SHP77 treated with DMSO at 0.1 percent for 48 hours (cell line): ENCODE measurements at regions not wholly inside any gene's neighbourhood (a gene's known extent, or its start where the extent isn't known, plus 50 kb on each side); places are given as distances from the start of the nearest gene placed in this dataset.

ENCODE experiments used
- DNase-seq: peaks from one replicate; lab custom pipeline; 2025; lab: John Stamatoyannopoulos, UW

DNA sequence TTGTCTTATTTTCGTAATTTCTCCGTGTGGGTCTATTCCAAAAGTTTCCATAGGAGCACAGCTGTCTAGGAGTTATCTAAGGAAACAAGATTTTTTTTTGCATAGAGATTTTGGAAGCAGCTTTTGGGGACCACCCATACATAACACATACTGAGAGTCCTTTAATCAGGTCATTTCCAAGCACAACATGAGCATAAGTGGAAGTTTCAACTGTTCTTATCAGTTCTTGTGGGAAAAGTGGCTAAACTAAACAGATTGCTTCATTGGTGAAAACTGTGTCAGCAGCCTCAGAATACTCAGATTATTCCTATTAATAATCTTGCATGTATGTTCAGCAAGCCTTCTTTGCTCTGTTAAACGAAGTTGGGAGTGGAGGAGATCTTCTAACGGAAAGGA lies 153.6 kb upstream of the TYRP1 start:
- DNase-seq: no peak

DNA sequence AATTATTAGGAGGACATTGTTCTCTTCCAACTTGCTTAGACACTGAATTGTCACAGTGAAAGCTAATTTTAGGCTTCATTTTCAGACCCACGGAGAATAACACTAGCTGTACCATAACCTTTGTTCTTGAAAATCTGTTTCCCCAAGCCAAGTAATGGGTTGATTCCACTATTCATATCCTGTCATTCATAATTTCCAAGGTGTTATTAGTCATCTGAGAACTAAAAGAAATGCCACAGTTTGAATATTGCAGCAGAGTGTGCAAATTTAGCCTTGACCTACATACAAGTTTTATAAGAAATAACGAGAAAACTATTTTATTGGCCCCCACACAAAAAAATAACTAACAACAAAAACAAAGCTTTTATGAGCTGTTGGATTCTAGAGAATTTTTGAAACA lies 148.5 kb upstream of the TYRP1 start:
- no peak for DNase-seq

DNA sequence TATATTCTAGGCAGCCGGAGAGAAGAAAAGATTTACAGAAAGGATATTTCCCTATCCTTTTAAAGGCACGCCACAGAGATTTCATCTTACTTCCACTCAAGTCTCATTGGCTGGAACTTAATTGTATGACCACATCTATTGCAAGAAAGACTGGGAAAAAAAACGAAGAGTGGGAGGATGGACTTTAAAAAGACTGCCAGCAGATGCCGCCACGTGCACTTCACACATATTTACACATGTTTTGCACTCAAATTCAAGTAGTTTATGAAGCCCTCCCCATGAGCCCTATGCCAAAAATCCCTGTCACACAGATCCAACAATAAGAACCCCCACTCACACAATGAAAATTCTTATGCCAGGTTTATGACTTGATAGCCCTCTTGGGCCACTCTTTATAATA lies 138.5 kb upstream of the TYRP1 start:
- DNase-seq: no peak

DNA sequence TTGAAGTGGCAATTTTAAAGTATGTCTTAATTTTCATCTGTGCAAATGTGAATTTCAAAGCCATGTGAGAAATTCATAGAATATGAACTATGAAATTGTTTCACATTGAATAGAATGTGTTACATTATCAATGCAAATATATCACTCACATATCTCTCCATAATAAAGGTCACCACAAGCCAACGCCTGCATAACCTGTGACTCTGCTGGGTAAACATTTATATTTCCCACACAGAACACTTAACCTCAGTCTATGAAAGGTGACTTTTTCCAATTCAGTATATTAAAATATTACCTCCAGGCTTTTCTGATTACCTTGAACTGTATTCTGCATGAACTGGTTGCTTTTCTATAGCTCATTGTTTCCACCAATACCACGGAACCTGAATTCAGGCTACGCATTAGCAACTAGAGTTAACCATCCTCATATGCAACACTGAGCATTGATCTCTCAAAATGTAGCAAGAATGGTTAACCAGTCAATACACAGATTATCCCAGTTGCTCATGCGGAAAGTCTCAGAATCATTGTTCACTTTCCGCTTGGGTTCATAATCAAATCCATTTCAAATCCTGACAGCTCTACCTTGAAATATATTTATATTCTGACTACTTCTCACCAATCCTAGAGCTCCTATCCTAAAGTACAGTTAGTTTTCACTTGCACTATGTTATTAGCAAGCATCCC lies 126.6 kb upstream of the TYRP1 start:
- DNase-seq: no peak

DNA sequence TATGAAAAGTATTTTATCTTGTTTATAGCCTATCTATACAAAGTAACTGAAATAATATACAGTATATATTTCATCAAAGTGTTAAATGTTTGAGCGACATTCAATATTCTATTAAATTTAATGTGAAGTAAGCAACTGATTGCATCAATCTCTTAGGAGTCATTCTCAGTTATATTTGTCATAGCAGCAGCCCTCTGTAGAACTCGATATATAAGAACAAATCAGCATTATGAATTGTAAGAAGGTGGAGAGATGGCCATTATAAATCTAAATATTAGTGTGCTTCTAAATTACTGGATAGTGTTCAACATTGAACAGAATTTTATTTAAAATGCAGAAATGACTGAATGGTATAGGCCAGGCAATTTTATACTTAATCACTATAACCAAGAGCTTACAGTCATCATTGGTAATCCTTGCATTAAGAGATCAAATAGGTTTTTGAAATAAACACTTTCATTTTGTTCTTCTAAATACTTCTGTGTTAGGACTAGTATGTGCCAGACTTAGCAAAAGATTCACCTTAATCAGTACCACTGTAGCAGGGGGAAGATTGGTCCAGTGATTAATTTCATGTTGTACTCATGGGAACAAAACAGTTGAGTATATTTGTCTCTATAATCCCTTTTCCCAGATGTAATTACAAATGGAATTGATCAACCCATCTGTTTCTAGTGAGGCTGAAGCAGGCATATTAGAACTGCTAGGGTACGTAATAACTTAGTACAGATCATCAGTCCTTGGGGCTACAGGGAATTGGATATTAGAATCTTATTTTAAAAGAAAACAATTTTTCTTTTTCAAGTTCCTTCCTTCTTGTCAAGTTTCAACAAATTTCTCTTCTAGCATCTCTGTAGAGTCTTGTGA lies 108.3 kb upstream of the TYRP1 start:
- DNase-seq: no peak

DNA sequence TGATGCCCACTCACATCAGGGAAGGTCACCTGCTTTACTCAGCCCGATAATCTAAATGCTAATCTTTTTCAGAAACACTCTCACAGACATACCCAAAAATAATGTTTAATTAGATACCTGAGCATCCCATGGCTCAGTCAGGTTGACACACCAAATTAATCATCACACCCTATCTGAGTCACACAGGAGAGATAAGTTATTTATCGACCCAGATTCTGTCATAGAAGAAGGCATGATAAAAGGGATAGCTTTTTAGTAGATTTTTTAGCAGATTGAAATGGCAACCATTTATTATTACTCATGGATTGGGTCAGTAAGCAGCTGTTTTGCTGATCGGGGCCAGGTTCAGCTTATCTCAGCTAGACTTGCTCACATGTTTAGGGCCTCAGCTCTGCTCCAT lies 97.8 kb upstream of the TYRP1 start:
- no peak for DNase-seq

DNA sequence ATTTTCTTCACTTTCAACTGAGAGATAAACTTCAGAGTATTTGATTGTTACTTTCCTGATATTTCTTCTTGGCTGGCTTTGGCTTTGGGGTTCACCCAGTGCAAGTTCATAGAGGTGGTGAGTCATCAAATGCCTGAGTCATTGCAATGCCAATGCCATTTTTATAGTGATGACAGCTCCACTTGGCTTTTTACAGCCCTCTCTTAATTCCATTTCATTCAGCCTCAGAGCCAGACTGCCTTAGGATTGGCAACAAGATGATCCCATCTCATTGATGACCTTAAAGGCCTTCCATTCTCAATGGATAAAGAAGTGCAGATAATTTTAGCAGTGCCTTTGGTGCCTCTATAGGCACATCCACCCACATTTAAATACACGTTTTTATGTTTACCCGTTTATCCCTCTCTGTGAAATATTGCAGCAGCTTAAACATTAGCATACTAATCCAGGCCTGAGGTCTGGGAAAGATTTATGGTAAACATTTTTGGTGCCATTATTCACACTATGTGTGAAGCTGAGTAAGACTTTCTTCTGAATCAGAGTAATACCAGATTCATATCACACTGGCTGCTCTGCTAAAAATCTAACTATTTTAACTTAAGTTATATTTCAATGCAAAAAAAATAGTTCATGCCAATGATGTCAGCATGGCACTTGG lies 88.9 kb upstream of the TYRP1 start:
- DNase-seq: no peak

DNA sequence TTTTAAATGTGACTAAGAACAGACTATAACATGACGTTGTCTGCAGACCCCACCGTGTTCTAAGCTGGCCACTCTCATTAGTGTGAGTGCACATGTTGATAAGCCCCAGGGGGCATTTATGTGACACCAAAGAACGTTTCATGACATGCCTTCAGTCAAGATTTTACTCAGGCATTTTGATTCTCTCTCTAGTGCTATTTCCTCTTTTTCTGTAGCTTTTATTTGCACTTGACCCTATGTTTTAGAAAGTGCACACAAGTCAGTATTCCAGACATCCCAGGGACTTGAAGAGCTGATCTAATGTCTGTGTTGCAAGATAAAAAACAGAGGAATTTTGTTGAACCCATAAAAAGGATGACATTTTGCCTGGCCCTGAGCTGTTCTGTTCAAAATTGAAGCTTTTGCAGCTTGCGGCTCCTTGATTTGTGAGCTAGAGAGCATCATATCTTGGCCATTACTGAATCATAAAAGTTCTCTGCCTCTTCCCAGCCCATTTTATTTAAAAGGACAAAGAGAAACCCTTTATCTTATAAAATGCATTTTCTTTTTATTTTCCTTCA lies 80.9 kb upstream of the TYRP1 start:
- DNase-seq: no peak

DNA sequence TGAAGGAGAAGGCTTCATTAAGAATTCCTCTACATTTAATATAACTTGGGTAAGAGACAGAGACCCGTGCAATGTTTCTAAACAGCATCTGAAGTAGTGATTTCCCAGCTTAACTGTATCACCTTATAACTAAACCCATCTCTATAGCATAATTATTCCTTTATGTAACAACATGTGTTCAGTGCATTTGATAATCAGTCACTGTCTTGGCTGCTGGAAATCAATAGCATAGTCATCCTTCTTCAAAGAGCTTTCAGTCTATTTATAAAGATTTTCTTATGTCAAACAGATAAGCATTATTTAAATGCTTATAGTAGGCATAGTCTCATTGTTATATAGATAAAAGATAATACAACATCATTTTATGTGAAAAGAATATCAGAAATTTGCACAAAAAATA lies 80.1 kb upstream of the TYRP1 start:
- no peak for DNase-seq

DNA sequence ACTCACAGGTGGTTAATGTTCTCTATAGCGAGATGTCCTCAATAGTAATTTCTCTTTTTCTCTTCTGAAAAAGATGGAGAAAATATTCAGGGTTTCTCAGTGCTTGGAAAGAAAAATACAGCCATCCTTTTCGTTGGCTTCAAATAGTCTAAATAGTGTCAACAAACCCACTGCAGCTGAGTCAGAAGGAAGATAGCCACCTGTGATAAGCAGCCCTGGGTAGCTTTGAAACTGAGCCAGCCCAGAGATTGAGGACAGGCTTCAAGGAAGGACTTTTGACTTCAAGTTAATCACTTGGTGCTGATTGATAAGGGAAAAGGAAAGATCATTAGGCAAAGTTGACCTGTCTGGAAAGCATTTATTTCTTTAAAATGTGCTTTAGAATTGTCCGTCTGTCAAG lies 78.7 kb upstream of the TYRP1 start:
- DNase-seq: no peak

DNA sequence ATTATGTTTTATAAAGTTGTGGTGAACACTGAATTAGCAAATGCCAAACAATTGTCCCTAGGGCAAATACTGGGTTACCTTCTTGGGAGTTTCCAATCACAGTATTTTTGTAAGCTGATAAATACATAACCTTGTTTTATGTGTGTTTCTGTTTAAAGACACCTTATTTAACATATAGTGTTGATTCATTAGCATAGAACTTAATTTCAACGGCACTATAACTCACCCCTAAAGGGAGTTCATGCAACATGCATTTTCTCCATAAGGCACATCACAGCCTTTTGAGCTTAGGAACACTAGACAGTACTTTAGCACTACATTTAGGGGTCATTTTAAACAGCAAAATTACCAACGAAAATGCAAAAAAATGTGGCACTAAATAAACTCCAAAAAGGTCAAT lies 74.2 kb upstream of the TYRP1 start:
- no peak for DNase-seq

DNA sequence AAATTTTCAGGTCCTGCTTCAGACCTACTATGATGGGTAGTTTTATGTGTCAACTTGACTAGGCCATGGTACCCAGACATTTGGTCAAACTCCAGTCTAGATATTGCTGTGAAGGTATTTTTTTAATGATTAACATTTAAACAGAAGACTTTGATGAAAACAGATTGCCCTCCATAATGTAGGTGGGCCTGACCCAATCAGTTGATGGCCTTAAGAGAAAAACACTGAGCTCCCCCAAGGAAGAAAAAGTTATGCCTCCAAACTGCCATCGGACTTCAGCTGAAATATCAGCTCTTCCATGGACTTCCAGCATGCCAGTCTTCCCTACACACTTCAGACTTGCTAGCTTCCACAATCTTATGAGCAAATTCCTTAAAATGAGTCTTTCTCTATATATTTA lies 67.3 kb upstream of the TYRP1 start:
- DNase-seq: no peak

DNA sequence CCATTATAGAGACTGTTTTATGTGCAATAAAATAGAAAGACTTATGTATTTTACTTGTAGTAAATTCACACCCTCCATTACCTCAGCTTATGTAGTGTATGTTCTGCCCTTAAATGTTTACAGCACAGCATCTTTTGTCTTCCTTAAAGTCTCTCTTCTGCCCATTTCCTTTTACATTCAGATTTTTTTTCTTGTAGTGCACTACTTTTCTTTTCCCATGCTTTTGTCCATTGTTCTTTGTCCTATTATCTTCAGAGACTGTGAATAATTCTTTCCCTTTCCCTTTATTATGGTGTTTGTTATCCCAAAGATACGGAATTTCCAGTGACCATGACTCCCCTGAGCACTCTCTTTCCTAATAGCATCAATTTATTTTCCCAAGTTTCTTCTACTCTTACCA lies 66.1 kb upstream of the TYRP1 start:
- DNase-seq: no peak

DNA sequence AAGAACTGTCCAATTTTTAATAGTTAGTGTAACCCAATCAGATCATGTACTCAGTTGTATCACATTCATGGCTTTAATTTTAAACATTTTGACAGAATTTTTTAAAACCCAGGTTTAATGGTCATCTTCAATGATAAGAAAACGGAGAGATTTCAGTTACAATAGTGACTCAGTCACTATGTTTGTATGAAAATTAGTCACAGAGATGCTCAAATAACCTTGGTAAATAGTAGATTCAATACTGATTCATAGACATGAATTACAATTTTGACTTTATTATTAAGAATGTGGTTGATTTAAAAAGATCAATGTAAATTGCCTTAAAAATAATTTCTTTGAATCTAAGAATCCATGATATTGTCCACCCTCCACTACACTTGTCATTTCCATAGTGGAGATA lies 64.6 kb upstream of the TYRP1 start:
- DNase-seq: no peak

DNA sequence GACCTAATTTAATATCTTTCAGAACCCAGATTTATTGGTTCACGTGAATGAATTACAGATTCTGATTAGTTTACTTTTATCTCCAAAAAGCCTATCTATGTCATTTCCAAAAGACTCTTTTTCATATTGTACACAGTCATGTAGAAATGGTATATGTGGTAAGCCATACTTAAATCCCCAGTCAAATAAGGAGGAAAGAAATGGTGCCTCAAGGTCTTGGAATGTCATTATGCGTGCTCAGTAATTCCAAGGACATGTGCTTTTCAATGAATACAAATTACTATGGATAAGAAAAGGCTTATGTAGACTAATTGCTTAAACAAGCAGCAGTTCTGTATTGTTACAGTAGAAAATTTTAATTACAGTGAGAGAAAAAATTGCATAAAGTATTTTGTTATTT lies 64.1 kb upstream of the TYRP1 start:
- DNase-seq: no peak

DNA sequence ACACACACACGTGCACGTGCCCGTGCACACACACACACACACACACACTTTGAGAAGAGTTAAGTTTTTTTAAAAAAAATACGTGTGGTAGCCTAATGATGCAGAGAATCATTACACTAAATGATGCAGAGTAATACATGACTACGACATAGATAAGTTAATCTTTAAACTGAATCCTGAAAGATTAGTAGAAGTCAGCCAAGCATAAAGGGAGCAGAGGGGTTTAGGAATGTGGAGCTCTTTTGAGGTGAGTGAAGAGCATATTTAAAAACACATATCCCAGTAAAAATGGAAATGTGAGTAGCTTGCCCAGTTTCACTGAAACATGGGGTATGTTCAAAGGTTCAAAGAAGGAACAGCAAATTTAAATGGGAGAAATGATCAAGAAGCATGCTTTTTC lies 61.3 kb upstream of the TYRP1 start:
- no peak for DNase-seq

DNA sequence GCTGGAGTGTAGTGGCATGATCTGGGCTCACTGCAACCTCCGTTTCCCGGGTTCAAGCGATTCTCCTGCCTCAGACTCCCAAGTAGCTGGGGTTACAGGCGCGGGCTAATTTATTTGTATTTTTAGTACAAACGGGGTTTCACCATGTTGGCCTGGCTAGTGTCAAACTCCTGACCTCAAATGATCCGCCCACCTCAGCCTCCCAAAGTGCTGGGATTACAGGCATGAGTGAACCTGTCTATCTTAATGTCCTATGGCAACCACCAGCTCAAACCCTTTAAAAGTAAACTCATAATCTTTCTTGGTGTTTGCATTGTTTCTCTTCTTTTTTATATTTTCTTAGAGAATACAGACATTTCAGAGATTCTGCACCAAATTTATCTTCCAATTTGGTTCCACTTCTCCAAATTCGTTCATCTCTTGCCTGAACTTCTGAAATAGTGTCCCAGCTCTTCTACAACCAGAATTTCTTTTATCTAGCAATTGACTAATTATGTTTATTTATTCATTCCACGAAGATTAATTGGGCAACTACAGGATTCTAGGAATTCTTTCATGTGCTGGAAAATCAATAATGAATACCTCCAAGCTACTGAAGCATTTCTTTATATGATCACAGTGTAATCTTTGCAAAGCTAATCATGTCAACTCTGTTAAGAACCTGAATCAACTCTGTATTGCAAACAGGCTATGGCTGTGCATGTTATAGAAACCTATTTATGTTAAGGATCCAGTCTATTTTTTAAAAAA lies 60.0 kb upstream of the TYRP1 start:
- no peak for DNase-seq

DNA sequence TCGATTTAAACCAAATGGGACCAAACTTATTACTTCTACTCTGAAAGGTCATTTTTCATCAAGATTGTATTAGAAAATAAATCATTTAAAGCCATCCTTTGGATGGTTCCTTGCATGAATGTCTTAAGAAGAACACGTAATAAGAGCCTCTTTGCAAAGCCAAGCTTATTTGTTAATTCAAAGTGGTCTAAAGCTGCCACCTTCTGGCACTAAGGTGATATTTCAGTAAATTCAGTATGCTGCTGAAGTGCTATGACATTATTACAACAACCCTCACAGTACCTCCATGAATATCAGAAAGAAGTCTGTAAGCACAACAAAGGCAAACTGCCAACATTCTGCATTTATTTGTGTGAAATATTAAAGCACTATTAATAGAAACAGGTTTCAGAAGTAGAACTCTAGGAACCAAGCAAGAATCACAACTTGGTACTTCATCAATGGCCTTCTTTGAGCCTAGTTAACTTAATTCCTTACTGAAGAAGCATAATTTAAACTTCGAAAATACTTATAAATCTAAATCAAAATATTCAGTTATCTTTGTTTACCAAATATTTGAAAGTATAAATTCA lies 53.1 kb upstream of the TYRP1 start:
- no peak for DNase-seq

DNA sequence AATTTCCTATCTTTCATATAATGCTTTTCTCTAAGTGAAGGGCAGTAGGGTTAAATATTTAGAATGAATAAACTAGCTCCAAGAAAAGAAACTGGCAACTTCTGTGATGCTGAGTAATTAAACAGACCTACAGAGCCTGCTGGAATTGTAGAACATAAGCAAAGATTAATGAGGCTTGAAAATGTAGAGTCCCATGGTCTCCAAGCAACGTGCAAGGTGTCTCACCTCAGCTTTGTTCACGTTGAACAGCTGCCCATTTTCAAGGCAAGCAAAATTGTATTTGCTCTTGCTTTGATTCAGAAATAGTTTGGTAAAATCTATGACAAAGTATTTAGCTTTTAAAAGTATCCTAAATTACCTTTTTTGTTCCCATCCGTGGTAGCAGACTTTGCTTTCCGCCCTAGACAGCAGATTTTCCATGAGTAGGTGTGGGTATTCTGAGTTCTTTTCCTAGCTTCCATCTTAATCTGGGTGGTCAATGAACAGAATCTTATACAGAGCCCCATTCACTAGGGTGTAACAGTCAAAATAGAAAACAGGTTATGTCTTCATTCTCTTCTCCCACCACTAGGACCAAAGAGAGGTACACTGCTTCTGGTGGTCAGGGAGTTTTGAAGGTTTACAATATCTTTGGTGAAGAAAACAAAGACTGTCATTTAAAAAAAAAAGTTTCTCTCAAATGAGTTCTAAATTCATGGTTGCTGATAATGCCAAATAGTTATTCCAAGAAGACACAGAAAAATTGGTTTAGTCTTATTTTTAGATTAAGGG lies 52.1 kb upstream of the TYRP1 start:
- DNase-seq: no peak
